ENCODE measurements at regions not wholly inside any gene's neighbourhood (a gene's known extent, or its start where the extent isn't known, plus 50 kb on each side); places are given as distances from the start of the nearest gene placed in this dataset.

DNA sequence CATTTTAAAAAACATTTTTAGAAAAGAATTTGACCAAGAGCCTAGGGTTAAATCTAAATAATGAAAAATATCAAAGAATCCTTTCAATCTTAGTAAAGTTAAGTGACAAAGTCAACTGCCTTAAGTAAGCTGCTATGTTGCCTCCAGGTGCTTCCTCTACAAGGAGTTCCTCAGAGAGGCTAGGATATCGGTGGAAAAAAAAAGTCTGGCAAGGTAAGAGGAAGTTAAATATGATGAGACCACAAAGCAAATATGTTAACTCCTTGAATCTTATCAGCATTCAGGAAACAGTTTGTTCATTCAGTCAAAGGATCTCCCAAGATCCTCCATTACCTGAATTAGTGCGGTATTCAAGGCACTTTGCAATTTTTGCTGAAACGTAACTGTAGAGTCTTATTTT, 563.5 kb downstream of the PTPRC start (continued):
- TF ChIP-seq WRNIP1 (IDR thresholded peaks at IDR 0.05; ENCODE audit: borderline replicate concordance, low read depth, low read length) (no peak), IKZF1 (conservative IDR thresholded peaks at IDR 0.05) (no peak), JUND (IDR thresholded peaks at IDR 0.05; ENCODE audit: low read depth, low read length) (no peak)

DNA sequence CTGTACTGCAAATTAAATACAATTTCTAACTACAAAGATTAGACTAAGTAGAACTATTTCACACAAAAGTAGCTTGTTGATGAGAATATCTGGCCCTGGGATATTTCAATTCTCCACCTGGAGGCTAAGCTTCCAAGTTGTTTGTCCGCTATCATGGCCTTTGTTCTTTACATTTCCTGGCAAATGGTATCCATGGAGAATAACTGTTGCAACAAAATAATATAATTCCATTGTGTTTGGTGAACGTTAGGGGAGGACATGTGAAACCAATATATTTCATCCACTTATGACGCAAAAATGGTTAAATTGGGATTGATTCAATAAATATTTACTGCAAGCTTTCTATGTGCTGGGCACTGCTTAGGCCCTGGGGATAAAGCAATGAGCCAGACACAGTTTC, 565.4 kb downstream of the PTPRC start:
- ATAC-seq (no peak), FAIRE-seq (no peak), DNase-seq (ENCODE audit: low read depth, low spot score) (no peak)
- H3K36me3 ChIP-seq (ENCODE audit: control insufficient read depth in 2 of 2, insufficient read depth in 2 of 2, low read length in 1 of 2), result no peaks in the 10 kb centered on the region
- RAD21 ChIA-PET (ENCODE audit: unreplicated experiment), result no interaction called here
- intact Hi-C loops (cut with micrococcal nuclease; ENCODE audit: unreplicated experiment), result no loop called here
- H3K9me3 ChIP-seq (replicated peaks; ENCODE audit: control insufficient read depth, insufficient read depth, low read length), result no peaks in the 10 kb centered on the region; the same call in 2 of the 3 replicates
- no peak overlapping the region for H3K9ac ChIP-seq (ENCODE audit: control insufficient read depth, insufficient read depth, low read length)
- no TSS peak for BruUV-seq (replicated peaks)
- no peaks in the 10 kb centered on the region for H4K20me1 ChIP-seq (ENCODE audit: control insufficient read depth, insufficient read depth)
- H3K4me2 ChIP-seq (ENCODE audit: control insufficient read depth, insufficient read depth), result no peak overlapping the region
- no peak overlapping the region for H3K4me3 ChIP-seq
- H3K79me2 ChIP-seq (ENCODE audit: control insufficient read depth, insufficient read depth, low read length), result no peaks in the 10 kb centered on the region
- 45% methylated on average over 3 of the region's 3 CpGs for WGBS (ENCODE audit: insufficient coverage, insufficient replicate concordance, low lambda C conversion rate, missing lambda C conversion rate)
- no peaks in the 10 kb centered on the region for H3K4me1 ChIP-seq (ENCODE audit: control insufficient read depth, insufficient read depth, low read length)
- in situ Hi-C loops (cut with MboI), result no loop called here
- SMC1A ChIA-PET (ENCODE audit: uncharacterized antibody, unreplicated experiment), result interaction anchor here (1.0 to 2.3 kb wide), 6 partner anchors 9 to 91 kb away, joined by 3 to 6 read pairs (median 4); no protein-coding TSS in a partner anchor
- POLR2A ChIA-PET, result no interaction called here
- CTCF ChIA-PET, result interaction anchor here (0.8 to 1.2 kb wide), 2 partner anchors 18 to 369 kb away, joined by 3 to 5 read pairs; no protein-coding TSS in a partner anchor
- H3K27me3 ChIP-seq (replicated peaks in 1 of 2; ENCODE audit: control insufficient read depth in 2 of 2, insufficient read depth in 2 of 2, low read length in 1 of 2), result no peaks in the 10 kb centered on the region
- no peak overlapping the region for H3K27ac ChIP-seq (ENCODE audit: control insufficient read depth, insufficient read depth)
- H2AFZ ChIP-seq (ENCODE audit: control insufficient read depth, low read depth, low read length), result no peak overlapping the region
- TF ChIP-seq, protein P1, sequence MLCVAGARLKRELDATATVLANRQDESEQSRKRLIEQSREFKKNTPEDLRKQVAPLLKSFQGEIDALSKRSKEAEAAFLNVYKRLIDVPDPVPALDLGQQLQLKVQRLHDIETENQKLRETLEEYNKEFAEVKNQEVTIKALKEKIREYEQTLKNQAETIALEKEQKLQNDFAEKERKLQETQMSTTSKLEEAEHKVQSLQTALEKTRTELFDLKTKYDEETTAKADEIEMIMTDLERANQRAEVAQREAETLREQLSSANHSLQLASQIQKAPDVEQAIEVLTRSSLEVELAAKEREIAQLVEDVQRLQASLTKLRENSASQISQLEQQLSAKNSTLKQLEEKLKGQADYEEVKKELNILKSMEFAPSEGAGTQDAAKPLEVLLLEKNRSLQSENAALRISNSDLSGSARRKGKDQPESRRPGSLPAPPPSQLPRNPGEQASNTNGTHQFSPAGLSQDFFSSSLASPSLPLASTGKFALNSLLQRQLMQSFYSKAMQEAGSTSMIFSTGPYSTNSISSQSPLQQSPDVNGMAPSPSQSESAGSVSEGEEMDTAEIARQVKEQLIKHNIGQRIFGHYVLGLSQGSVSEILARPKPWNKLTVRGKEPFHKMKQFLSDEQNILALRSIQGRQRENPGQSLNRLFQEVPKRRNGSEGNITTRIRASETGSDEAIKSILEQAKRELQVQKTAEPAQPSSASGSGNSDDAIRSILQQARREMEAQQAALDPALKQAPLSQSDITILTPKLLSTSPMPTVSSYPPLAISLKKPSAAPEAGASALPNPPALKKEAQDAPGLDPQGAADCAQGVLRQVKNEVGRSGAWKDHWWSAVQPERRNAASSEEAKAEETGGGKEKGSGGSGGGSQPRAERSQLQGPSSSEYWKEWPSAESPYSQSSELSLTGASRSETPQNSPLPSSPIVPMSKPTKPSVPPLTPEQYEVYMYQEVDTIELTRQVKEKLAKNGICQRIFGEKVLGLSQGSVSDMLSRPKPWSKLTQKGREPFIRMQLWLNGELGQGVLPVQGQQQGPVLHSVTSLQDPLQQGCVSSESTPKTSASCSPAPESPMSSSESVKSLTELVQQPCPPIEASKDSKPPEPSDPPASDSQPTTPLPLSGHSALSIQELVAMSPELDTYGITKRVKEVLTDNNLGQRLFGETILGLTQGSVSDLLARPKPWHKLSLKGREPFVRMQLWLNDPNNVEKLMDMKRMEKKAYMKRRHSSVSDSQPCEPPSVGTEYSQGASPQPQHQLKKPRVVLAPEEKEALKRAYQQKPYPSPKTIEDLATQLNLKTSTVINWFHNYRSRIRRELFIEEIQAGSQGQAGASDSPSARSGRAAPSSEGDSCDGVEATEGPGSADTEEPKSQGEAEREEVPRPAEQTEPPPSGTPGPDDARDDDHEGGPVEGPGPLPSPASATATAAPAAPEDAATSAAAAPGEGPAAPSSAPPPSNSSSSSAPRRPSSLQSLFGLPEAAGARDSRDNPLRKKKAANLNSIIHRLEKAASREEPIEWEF (IDR thresholded peaks at IDR 0.05; ENCODE audit: insufficient replicate concordance, low read depth, low read length), result no peak
- no peak for TF ChIP-seq RB1 (IDR thresholded peaks at IDR 0.05; ENCODE audit: borderline replicate concordance)
- no peak for TF ChIP-seq HDAC2 (IDR thresholded peaks at IDR 0.05)
- no peak for TF ChIP-seq MYB (IDR thresholded peaks at IDR 0.05; ENCODE audit: borderline replicate concordance, low read depth, low read length)
- no peak for TF ChIP-seq NFYB (IDR thresholded peaks at IDR 0.05; ENCODE audit: insufficient read depth, low read depth, low read length)
- TF ChIP-seq KLF5 (IDR thresholded peaks at IDR 0.05; ENCODE audit: partially characterized antibody), result no peak
- TF ChIP-seq, protein P2, sequence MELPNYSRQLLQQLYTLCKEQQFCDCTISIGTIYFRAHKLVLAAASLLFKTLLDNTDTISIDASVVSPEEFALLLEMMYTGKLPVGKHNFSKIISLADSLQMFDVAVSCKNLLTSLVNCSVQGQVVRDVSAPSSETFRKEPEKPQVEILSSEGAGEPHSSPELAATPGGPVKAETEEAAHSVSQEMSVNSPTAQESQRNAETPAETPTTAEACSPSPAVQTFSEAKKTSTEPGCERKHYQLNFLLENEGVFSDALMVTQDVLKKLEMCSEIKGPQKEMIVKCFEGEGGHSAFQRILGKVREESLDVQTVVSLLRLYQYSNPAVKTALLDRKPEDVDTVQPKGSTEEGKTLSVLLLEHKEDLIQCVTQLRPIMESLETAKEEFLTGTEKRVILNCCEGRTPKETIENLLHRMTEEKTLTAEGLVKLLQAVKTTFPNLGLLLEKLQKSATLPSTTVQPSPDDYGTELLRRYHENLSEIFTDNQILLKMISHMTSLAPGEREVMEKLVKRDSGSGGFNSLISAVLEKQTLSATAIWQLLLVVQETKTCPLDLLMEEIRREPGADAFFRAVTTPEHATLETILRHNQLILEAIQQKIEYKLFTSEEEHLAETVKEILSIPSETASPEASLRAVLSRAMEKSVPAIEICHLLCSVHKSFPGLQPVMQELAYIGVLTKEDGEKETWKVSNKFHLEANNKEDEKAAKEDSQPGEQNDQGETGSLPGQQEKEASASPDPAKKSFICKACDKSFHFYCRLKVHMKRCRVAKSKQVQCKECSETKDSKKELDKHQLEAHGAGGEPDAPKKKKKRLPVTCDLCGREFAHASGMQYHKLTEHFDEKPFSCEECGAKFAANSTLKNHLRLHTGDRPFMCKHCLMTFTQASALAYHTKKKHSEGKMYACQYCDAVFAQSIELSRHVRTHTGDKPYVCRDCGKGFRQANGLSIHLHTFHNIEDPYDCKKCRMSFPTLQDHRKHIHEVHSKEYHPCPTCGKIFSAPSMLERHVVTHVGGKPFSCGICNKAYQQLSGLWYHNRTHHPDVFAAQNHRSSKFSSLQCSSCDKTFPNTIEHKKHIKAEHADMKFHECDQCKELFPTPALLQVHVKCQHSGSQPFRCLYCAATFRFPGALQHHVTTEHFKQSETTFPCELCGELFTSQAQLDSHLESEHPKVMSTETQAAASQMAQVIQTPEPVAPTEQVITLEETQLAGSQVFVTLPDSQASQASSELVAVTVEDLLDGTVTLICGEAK (IDR thresholded peaks at IDR 0.05; ENCODE audit: borderline replicate concordance), result no peak
- TF ChIP-seq NFYA (IDR thresholded peaks at IDR 0.05; ENCODE audit: borderline replicate concordance, low read depth, low read length), result no peak
- TF ChIP-seq ZZZ3 (IDR thresholded peaks at IDR 0.05; ENCODE audit: control insufficient read depth, insufficient read length, low read depth), result no peak
- no peak for TF ChIP-seq FOXK2 (IDR thresholded peaks at IDR 0.05)
